HEK293 (cell line): ENCODE measurements at regions not wholly inside any gene's neighbourhood (a gene's known extent, or its start where the extent isn't known, plus 50 kb on each side); places are given as distances from the start of the nearest gene placed in this dataset.

Experiments used
- CTCF ChIA-PET: fragments of 350-600 bp; formaldehyde crosslinking; extraction: SDS; loops from one replicate; lab custom pipeline; 2021; ENCODE audit warnings: antibody characterized with exemption; lab: Yijun Ruan, JAX
- POLR2A ChIA-PET: fragments of 300-600 bp; formaldehyde crosslinking; extraction: SDS; loops from one replicate; lab custom pipeline; 2020; ENCODE audit warnings: antibody characterized with exemption, inconsistent platforms; lab: Yijun Ruan, JAX
- H3K27ac ChIP-seq: fragments of 200-500 bp; sonication (Bioruptor generic); 2 replicates; pipeline ENCODE4 v1.5.1; 2014; ENCODE audit warnings: low read depth, low read length, control low read depth, inconsistent platforms; ENCODE audit errors: extremely low read depth
- H3K36me3 ChIP-seq, 2 experiments: fragments of 200-500 bp in 1 of 2; sonication (Bioruptor generic) in 1 of 2; 1 replicate in 1 of 2; 2 replicates in 1 of 2; pipeline ENCODE4 v1.5.1; 2014 to 2017; ENCODE audit warnings: inconsistent platforms in 2 of 2, low read length in 2 of 2; ENCODE audit not compliant: control insufficient read depth in 2 of 2, insufficient read depth in 1 of 2
- H3K4me1 ChIP-seq: fragments of 200-500 bp; sonication (Bioruptor generic); 2 replicates; pipeline ENCODE4 v1.5.1; 2014; ENCODE audit warnings: mild to moderate bottlenecking, low read length, inconsistent platforms; ENCODE audit not compliant: control insufficient read depth, insufficient read depth
- H3K4me3 ChIP-seq: 2 replicates; pipeline ENCODE4 v1.5.1; 2011; ENCODE audit warnings: low read depth, mild to moderate bottlenecking, control low read depth, low read length, moderate library complexity
- H3K9me3 ChIP-seq: fragments of 200-500 bp; sonication (Bioruptor generic); 2 replicates; pipeline ENCODE4 v1.5.1; 2014; ENCODE audit warnings: low read depth, low read length, inconsistent platforms; ENCODE audit not compliant: control insufficient read depth, insufficient read depth
- FEZF1 ChIP-seq: fragments of 450-650 bp; formaldehyde crosslinking; IDR thresholded peaks from 2 replicates; pipeline ENCODE4 v1.5.1; 2016; ENCODE audit warnings: missing biosample characterization, missing genetic modification characterization
- PRDM2 ChIP-seq: fragments of 450-650 bp; formaldehyde crosslinking; IDR thresholded peaks from 2 replicates; pipeline ENCODE4 v1.5.1; 2016; ENCODE audit warnings: missing biosample characterization, missing genetic modification characterization, borderline replicate concordance
- SCRT2 ChIP-seq: fragments of 450-650 bp; formaldehyde crosslinking; IDR thresholded peaks from 2 replicates; pipeline ENCODE4 v1.5.1; 2016; ENCODE audit warnings: missing biosample characterization, missing genetic modification characterization
- ZBTB49 ChIP-seq: fragments of 450-650 bp; formaldehyde crosslinking; IDR thresholded peaks from 2 replicates; pipeline ENCODE4 v1.5.1; 2016; ENCODE audit warnings: missing biosample characterization, missing genetic modification characterization, low read depth
- ZFP3 ChIP-seq: fragments of 450-650 bp; formaldehyde crosslinking; IDR thresholded peaks from 2 replicates; pipeline ENCODE4 v1.5.1; 2016; ENCODE audit warnings: low read depth, missing biosample characterization, missing genetic modification characterization
- ZNF157 ChIP-seq: fragments of 450-650 bp; formaldehyde crosslinking; IDR thresholded peaks from 2 replicates; pipeline ENCODE4 v1.5.1; 2016; ENCODE audit warnings: missing biosample characterization, missing genetic modification characterization
- ZNF174 ChIP-seq: fragments of 450-650 bp; formaldehyde crosslinking; IDR thresholded peaks from 2 replicates; pipeline ENCODE4 v1.5.0; 2017; ENCODE audit warnings: missing biosample characterization, mild to moderate bottlenecking, missing genetic modification characterization
- ZNF248 ChIP-seq: fragments of 450-650 bp; formaldehyde crosslinking; IDR thresholded peaks from 2 replicates; pipeline ENCODE4 v1.5.1; 2017; ENCODE audit warnings: missing biosample characterization, missing genetic modification characterization
- ZNF394 ChIP-seq: fragments of 450-650 bp; formaldehyde crosslinking; IDR thresholded peaks from 2 replicates; pipeline ENCODE4 v1.5.1; 2016; ENCODE audit warnings: missing biosample characterization, missing genetic modification characterization, mild to moderate bottlenecking, moderate library complexity, borderline replicate concordance
- ZNF426 ChIP-seq: fragments of 450-650 bp; formaldehyde crosslinking; IDR thresholded peaks from 2 replicates; pipeline ENCODE4 v1.5.1; 2017; ENCODE audit warnings: missing biosample characterization, missing genetic modification characterization, mild to moderate bottlenecking, inconsistent platforms, moderate library complexity
- ZNF548 ChIP-seq: fragments of 450-650 bp; formaldehyde crosslinking; IDR thresholded peaks from 2 replicates; pipeline ENCODE4 v1.5.1; 2016; ENCODE audit warnings: missing biosample characterization, missing genetic modification characterization
- ZNF555 ChIP-seq: fragments of 450-650 bp; formaldehyde crosslinking; conservative IDR thresholded peaks from 2 replicates; pipeline ENCODE4 v1.5.1; 2017; ENCODE audit warnings: missing biosample characterization, mild to moderate bottlenecking, missing genetic modification characterization, inconsistent platforms
- ZNF677 ChIP-seq: fragments of 450-650 bp; IDR thresholded peaks from 2 replicates; pipeline ENCODE4 v1.5.0; 2018; ENCODE audit warnings: missing biosample characterization, mild to moderate bottlenecking, missing genetic modification characterization, moderate library complexity
- ZNF776 ChIP-seq: fragments of 450-650 bp; formaldehyde crosslinking; IDR thresholded peaks from 2 replicates; pipeline ENCODE4 v1.5.0; 2017; ENCODE audit warnings: missing biosample characterization, missing genetic modification characterization, borderline replicate concordance
- ZSCAN30 ChIP-seq: fragments of 450-650 bp; IDR thresholded peaks from 2 replicates; pipeline ENCODE4 v1.5.1; 2018; ENCODE audit warnings: missing biosample characterization, mild to moderate bottlenecking, missing genetic modification characterization, moderate library complexity
- TF ChIP-seq, protein P1 (sequence below): fragments of 450-650 bp; formaldehyde crosslinking; IDR thresholded peaks from 2 replicates; pipeline ENCODE4 v1.5.1; 2016; ENCODE audit warnings: missing biosample characterization, missing genetic modification characterization
- TF ChIP-seq, protein P2 (sequence below): fragments of 450-650 bp; formaldehyde crosslinking; conservative IDR thresholded peaks from 2 replicates; pipeline ENCODE4 v1.5.1; 2016; ENCODE audit warnings: low read depth, missing biosample characterization, missing genetic modification characterization

DNA sequence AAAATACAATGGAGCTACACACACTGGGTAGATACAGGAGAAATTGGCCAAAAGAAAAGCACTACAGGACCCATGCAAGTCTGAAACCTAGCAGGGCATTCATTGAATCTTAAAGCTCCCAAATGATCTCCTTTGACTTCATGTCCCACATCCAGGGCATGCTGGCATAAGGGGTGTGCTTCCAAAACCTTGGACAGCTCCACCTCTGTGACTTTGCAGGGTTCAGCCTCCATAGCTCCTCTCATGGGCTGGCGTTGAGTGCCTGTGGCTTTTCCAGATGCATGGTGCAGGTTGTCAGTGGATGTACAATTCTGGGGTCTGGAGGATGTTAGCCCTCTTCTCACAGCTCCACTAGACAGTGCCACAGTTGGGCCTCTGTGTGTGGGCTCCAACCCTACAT lies 626.3 kb upstream of the POT1 start:
- POLR2A ChIA-PET: no interaction called here
- CTCF ChIA-PET: interaction anchor here (0.5 to 0.6 kb wide), 2 partner anchors 63 to 574 kb away, joined by 3 to 4 read pairs; no protein-coding TSS in a partner anchor

DNA sequence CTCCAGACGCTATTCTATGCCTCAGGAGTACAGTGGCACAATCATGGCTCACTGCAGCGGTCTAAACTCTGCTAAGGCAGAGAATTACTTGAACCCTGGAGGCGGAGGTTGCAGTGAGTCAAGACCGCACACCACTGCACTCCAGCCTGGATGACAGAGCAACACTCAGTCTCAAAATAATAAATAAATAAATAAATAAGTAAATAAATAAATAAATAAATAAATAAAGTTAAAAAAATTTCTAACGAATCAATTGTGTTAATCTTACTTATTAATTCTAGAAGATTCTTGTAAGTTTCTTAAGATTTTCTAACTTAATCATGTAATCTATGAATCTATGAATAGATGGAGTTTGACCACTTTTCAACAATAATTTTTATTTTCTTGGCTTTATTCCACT lies 621.4 kb upstream of the POT1 start:
- no peaks in the 10 kb centered on the region for H3K4me1 ChIP-seq

More for the DNA sequence above, 626.3 kb upstream of the POT1 start:
- Histone ChIP-seq H3K9me3 (no peaks in the 10 kb centered on the region), H3K4me1 (no peaks in the 10 kb centered on the region), H3K4me3 (no peak overlapping the region), H3K36me3 (no peaks in the 10 kb centered on the region), H3K27ac (no peak overlapping the region)
- TF ChIP-seq, protein P1, sequence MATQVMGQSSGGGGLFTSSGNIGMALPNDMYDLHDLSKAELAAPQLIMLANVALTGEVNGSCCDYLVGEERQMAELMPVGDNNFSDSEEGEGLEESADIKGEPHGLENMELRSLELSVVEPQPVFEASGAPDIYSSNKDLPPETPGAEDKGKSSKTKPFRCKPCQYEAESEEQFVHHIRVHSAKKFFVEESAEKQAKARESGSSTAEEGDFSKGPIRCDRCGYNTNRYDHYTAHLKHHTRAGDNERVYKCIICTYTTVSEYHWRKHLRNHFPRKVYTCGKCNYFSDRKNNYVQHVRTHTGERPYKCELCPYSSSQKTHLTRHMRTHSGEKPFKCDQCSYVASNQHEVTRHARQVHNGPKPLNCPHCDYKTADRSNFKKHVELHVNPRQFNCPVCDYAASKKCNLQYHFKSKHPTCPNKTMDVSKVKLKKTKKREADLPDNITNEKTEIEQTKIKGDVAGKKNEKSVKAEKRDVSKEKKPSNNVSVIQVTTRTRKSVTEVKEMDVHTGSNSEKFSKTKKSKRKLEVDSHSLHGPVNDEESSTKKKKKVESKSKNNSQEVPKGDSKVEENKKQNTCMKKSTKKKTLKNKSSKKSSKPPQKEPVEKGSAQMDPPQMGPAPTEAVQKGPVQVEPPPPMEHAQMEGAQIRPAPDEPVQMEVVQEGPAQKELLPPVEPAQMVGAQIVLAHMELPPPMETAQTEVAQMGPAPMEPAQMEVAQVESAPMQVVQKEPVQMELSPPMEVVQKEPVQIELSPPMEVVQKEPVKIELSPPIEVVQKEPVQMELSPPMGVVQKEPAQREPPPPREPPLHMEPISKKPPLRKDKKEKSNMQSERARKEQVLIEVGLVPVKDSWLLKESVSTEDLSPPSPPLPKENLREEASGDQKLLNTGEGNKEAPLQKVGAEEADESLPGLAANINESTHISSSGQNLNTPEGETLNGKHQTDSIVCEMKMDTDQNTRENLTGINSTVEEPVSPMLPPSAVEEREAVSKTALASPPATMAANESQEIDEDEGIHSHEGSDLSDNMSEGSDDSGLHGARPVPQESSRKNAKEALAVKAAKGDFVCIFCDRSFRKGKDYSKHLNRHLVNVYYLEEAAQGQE (tag by site-specific recombination): peak; percentile 82
- no peak for TF ChIP-seq ZNF776 (tag by site-specific recombination)

DNA sequence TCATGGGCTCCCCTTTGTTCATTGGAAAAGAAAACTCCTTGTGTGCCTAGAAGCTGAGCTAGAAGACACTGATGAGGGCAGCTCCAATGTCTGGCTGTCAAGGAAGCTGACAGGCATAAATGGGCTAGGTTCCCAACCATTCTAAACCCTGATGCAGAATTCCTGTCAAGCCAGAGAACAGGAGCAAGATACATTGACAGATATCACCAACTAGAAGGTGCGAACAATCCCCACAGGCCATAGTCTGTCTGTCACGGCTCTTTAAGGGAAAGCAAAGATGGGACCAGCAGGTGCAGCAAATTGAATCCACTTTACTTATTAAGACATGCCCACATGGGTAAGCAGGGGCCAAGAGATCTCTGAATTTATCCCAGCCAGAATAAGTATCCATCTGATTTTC lies 617.9 kb upstream of the POT1 start:
- Histone ChIP-seq H3K9me3 (no peaks in the 10 kb centered on the region), H3K36me3 (no peaks in the 10 kb centered on the region), H3K4me3 (no peak overlapping the region), H3K4me1 (no peaks in the 10 kb centered on the region), H3K27ac (no peak overlapping the region)
- CTCF ChIA-PET: no interaction called here
- POLR2A ChIA-PET: no interaction called here
- no peak for TF ChIP-seq FEZF1 (tag by site-specific recombination)
- TF ChIP-seq ZNF248 (tag by site-specific recombination): no peak
- TF ChIP-seq SCRT2 (tag by site-specific recombination): no peak
- no peak for TF ChIP-seq ZNF548 (tag by site-specific recombination)
- TF ChIP-seq ZNF157: no peak
- TF ChIP-seq ZBTB49 (tag by site-specific recombination): no peak
- TF ChIP-seq PRDM2 (tag by site-specific recombination): no peak
- no peak for TF ChIP-seq ZSCAN30 (tag by site-specific recombination)
- no peak for TF ChIP-seq ZFP3 (tag by site-specific recombination)
- TF ChIP-seq ZNF174 (tag by site-specific recombination): no peak

More for the DNA sequence above, 621.4 kb upstream of the POT1 start:
- Histone ChIP-seq H3K4me3 (no peak overlapping the region), H3K9me3 (no peaks in the 10 kb centered on the region), H3K36me3 (no peaks in the 10 kb centered on the region), H3K27ac (no peak overlapping the region)
- TF ChIP-seq, protein P2, sequence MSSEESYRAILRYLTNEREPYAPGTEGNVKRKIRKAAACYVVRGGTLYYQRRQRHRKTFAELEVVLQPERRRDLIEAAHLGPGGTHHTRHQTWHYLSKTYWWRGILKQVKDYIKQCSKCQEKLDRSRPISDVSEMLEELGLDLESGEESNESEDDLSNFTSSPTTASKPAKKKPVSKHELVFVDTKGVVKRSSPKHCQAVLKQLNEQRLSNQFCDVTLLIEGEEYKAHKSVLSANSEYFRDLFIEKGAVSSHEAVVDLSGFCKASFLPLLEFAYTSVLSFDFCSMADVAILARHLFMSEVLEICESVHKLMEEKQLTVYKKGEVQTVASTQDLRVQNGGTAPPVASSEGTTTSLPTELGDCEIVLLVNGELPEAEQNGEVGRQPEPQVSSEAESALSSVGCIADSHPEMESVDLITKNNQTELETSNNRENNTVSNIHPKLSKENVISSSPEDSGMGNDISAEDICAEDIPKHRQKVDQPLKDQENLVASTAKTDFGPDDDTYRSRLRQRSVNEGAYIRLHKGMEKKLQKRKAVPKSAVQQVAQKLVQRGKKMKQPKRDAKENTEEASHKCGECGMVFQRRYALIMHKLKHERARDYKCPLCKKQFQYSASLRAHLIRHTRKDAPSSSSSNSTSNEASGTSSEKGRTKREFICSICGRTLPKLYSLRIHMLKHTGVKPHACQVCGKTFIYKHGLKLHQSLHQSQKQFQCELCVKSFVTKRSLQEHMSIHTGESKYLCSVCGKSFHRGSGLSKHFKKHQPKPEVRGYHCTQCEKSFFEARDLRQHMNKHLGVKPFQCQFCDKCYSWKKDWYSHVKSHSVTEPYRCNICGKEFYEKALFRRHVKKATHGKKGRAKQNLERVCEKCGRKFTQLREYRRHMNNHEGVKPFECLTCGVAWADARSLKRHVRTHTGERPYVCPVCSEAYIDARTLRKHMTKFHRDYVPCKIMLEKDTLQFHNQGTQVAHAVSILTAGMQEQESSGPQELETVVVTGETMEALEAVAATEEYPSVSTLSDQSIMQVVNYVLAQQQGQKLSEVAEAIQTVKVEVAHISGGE (tag by site-specific recombination): 0 out of 2 replicates have a peak, but pooled peaks have one; percentile 22
- peak; percentile 26 for TF ChIP-seq ZNF555 (tag by site-specific recombination)
- no peak for TF ChIP-seq ZNF677 (tag by site-specific recombination)
- peak; percentile 53; the same call in 1 of the 2 replicates for TF ChIP-seq ZNF394 (tag by site-specific recombination)
- TF ChIP-seq ZNF426 (tag by site-specific recombination): peak; percentile 37
- POLR2A ChIA-PET: no interaction called here
- CTCF ChIA-PET: no interaction called here
